ENCODE measurements at regions not wholly inside any gene's neighbourhood (a gene's known extent, or its start where the extent isn't known, plus 50 kb on each side); places are given as distances from the start of the nearest gene placed in this dataset.
A peak's percentile ranks its signal among the peaks of the same experiment; 100 is the strongest.

DNA sequence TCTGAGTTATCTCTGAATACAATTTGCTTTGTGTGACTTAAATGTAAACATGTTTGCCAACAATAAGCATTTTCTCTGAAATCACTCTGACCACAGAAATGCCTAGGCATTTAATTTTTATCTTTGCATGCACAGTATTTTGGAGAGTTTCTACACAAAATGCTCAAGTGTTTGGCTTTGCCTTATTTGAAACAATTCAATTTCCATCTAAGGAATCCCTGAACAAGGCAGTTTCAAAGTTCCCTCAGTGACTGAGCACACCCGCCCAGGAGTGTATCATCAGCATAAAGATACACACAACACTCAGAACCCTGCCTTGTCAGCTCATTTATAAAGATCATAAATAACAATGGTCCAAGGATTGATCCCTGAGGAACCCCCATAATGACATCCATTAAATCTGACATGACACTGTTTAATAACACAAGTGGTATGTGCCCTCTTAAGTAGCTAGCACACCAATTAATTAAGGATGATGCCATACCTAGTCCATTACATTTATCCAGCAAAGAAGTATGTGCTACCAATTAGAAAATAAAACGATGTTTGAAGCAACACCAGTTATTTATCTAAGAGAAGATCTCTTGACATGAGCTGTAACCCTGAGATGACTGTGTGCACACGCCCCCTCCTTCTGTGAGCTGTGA is 585.8 kb downstream of the ADGRL2 start:
- H3K27me3 ChIP-seq = no peaks in the 10 kb centered on the region
- intact Hi-C loops (cut with DNase I; ENCODE audit: low total_unique reads) = no loop called here
- no peaks in the 10 kb centered on the region for H3K9me3 ChIP-seq
- no peak for TF ChIP-seq CTCF (IDR thresholded peaks at IDR 0.05)
- no peak for TF ChIP-seq EP300 (IDR thresholded peaks at IDR 0.05)
- no peak for TF ChIP-seq POLR2A (IDR thresholded peaks at IDR 0.05)
- no peak for TF ChIP-seq POLR2AphosphoS5 (IDR thresholded peaks at IDR 0.05)
- no peaks in the 10 kb centered on the region for H3K36me3 ChIP-seq
- no peak overlapping the region for H3K27ac ChIP-seq
- no peak overlapping the region for H3K4me3 ChIP-seq
- H3K4me1 ChIP-seq = no peaks in the 10 kb centered on the region
- DNase-seq = no peak
- WGBS, 5 donors = 56 to 71% (median 62%) methylated on average over 3 of the region's 3 CpGs

- Histone ChIP-seq H3K36me3 (no peaks in the 10 kb centered on the region), H3K9me3 (no peaks in the 10 kb centered on the region), H3K27me3 (no peaks in the 10 kb centered on the region), H3K27ac (no peak overlapping the region), H3K4me1 (no peaks in the 10 kb centered on the region), H3K4me3 (no peak overlapping the region)
- TF ChIP-seq POLR2AphosphoS5 (IDR thresholded peaks at IDR 0.05) = no peak
- TF ChIP-seq CTCF (IDR thresholded peaks at IDR 0.05) = no peak
- TF ChIP-seq EP300 (IDR thresholded peaks at IDR 0.05) = no peak
- no peak for TF ChIP-seq POLR2A (IDR thresholded peaks at IDR 0.05)
- intact Hi-C loops (cut with DNase I; ENCODE audit: low total_unique reads) = no loop called here
- WGBS, 5 donors = 79 to 83% (median 79%) methylated on average over 3 of the region's 3 CpGs
- no peak for DNase-seq
Measured at GRCh38 chr1:82384776-82385175, 584.0 kb downstream of the ADGRL2 start.

DNA sequence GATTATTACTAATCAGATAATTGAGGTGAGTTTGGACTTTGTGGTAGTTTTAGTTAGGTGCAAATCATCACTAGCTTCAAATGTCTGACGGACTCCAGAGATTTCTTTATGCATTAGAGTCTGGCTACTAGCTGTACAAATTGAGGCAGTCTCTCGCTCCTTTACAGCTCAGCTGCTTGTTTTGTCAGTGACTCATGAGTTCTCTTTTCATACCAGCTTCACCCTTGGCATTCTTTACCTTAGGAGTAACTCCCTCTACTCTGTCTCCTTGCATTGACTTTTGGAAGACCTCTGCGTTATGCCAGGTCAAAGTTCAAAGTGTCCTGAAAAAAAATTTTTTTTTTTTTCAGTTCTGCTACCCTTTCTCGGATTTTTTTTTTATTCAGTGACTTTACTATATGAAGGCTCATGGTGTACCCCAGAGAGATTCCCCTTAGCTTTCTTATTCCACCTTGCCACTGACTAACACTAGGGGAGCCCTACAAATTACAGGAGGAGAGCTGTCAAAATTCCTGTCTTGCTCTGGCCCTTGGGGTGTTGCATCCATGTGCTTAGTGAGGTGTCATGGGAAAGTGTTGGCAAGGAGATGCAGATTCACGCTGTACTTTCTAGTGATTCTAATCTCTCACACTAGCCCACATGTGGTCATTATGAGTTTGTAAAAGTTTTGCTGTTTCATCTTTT is 576.6 kb downstream of the ADGRL2 start:
- H3K9me3 ChIP-seq = no peaks in the 10 kb centered on the region
- TF ChIP-seq POLR2A (IDR thresholded peaks at IDR 0.05) (no peak), EP300 (IDR thresholded peaks at IDR 0.05) (no peak), POLR2AphosphoS5 (IDR thresholded peaks at IDR 0.05) (no peak), CTCF (IDR thresholded peaks at IDR 0.05) (no peak)
- intact Hi-C loops (cut with DNase I; ENCODE audit: low total_unique reads) = no loop called here
- no peak overlapping the region for H3K4me3 ChIP-seq
- peak in 1 of 2 donors; percentile 53 for DNase-seq
- no peaks in the 10 kb centered on the region for H3K4me1 ChIP-seq
- WGBS, 5 donors = 56 to 65% (median 58%) methylated on average over 5 of the region's 5 CpGs
- no peaks in the 10 kb centered on the region for H3K27me3 ChIP-seq
- no peak overlapping the region for H3K27ac ChIP-seq
- H3K36me3 ChIP-seq = no peaks in the 10 kb centered on the region

- no peaks in the 10 kb centered on the region for H3K27me3 ChIP-seq
- WGBS, 5 donors = 97 to 98% (median 98%) methylated on average over 2 of the region's 2 CpGs
- no peak overlapping the region for H3K27ac ChIP-seq
- intact Hi-C loops (cut with DNase I; ENCODE audit: low total_unique reads) = no loop called here
- no peak for DNase-seq
- H3K4me1 ChIP-seq = no peaks in the 10 kb centered on the region
- no peaks in the 10 kb centered on the region for H3K9me3 ChIP-seq
- no peaks in the 10 kb centered on the region for H3K36me3 ChIP-seq
- no peak overlapping the region for H3K4me3 ChIP-seq
- TF ChIP-seq CTCF (IDR thresholded peaks at IDR 0.05) (no peak), EP300 (IDR thresholded peaks at IDR 0.05) (no peak), POLR2A (IDR thresholded peaks at IDR 0.05) (no peak), POLR2AphosphoS5 (IDR thresholded peaks at IDR 0.05) (no peak)
Measured at GRCh38 chr1:82373710-82374109, 573.0 kb downstream of the ADGRL2 start.

Measured in stomach (tissue), 8 donors.